ENCODE measurements at regions not wholly inside any gene's neighbourhood (a gene's known extent, or its start where the extent isn't known, plus 50 kb on each side); places are given as distances from the start of the nearest gene placed in this dataset.
A peak's percentile ranks its signal among the peaks of the same experiment; 100 is the strongest.

- H3K4me1 ChIP-seq (ENCODE audit: control insufficient read depth, insufficient read depth, low read depth, low read length), result no peaks in the 10 kb centered on the region
- no peak overlapping the region for H4K91ac ChIP-seq (ENCODE audit: low read length)
- H4K8ac ChIP-seq (ENCODE audit: low read length), result no peak overlapping the region
- H3K79me1 ChIP-seq (replicated peaks; ENCODE audit: low read length, poor library complexity, severe bottlenecking), result no peaks in the 10 kb centered on the region
- 92% methylated on average over 3 of the region's 3 CpGs for WGBS
- H3K27me3 ChIP-seq (ENCODE audit: control insufficient read depth in 1 of 2, insufficient read depth in 1 of 2, low read length in 2 of 2), result no peaks in the 10 kb centered on the region
- no peaks in the 10 kb centered on the region for H3K9me3 ChIP-seq (ENCODE audit: control insufficient read depth, low read length)
- H3K23ac ChIP-seq (ENCODE audit: low read length in 2 of 2), result no peak overlapping the region
- H3K9ac ChIP-seq (ENCODE audit: low read length), result no peak overlapping the region
- no peak overlapping the region for H3K27ac ChIP-seq (ENCODE audit: low read length, poor library complexity, severe bottlenecking)
- no peaks in the 10 kb centered on the region for H3K36me3 ChIP-seq (ENCODE audit: control insufficient read depth in 1 of 2, insufficient read depth in 2 of 2, low read depth in 1 of 2, low read length in 2 of 2)
- H3K4me2 ChIP-seq (ENCODE audit: low read length, poor library complexity, severe bottlenecking), result no peak overlapping the region
- H3K14ac ChIP-seq (ENCODE audit: low read length in 2 of 2), result no peak overlapping the region
- no peak overlapping the region for H2AK5ac ChIP-seq (ENCODE audit: low read length, severe bottlenecking)
- DNase-seq, result no peak
- H2BK12ac ChIP-seq (ENCODE audit: low read length in 2 of 2), result no peak overlapping the region
- H2AFZ ChIP-seq (ENCODE audit: low read depth, low read length), result no peak overlapping the region
- H2BK5ac ChIP-seq (ENCODE audit: low read depth, low read length, poor library complexity, severe bottlenecking), result peak overlapping the region; percentile 40
- H2BK120ac ChIP-seq (ENCODE audit: low read depth, low read length), result no peak overlapping the region
- no peak overlapping the region for H2BK15ac ChIP-seq (ENCODE audit: low read depth, poor library complexity, severe bottlenecking)
- no peak overlapping the region for H3K4ac ChIP-seq (ENCODE audit: low read depth in 1 of 2, low read length in 2 of 2)
- H3K4me3 ChIP-seq (ENCODE audit: insufficient read depth in 1 of 2, low read depth in 1 of 2, low read length in 2 of 2), result no peak overlapping the region
- no peak overlapping the region for H3K18ac ChIP-seq (ENCODE audit: low read depth in 1 of 2, low read length in 2 of 2)
Measured at GRCh38 chr5:157923765-157924164, 64.8 kb upstream of the CLINT1 start.

DNA sequence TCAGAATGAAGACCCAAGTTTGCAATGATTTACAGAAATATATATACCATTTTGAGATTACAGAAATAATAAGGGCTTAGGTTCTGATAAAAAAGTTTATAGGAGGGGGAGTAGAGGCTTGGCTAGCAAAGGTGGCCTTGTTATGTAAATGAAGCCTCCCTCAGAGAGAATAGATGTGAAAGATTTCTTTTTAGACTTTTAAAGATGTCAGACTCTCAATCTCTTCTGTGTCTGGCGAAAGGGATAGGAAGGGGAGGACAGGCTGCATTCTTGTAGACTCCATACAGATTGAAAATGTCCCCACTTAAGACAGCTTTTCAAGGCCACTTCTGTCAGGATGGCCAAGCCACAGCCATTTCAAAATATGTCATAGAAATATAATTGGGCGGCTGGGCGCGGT is 63.1 kb upstream of the CLINT1 start:
- Histone ChIP-seq H2BK120ac (ENCODE audit: low read depth, low read length) (no peak overlapping the region), H4K8ac (ENCODE audit: low read length) (no peak overlapping the region), H2BK12ac (ENCODE audit: low read length in 2 of 2) (no peak overlapping the region), H3K4ac (ENCODE audit: low read depth in 1 of 2, low read length in 2 of 2) (no peak overlapping the region), H3K27ac (ENCODE audit: low read length, poor library complexity, severe bottlenecking) (no peak overlapping the region), H3K4me3 (ENCODE audit: insufficient read depth in 1 of 2, low read depth in 1 of 2, low read length in 2 of 2) (no peak overlapping the region), H3K23ac (ENCODE audit: low read length in 2 of 2) (no peak overlapping the region), H2AK5ac (ENCODE audit: low read length, severe bottlenecking) (no peak overlapping the region), H3K27me3 (ENCODE audit: control insufficient read depth in 1 of 2, insufficient read depth in 1 of 2, low read length in 2 of 2) (no peaks in the 10 kb centered on the region), H3K4me2 (ENCODE audit: low read length, poor library complexity, severe bottlenecking) (no peak overlapping the region), H2AFZ (ENCODE audit: low read depth, low read length) (no peak overlapping the region), H2BK15ac (ENCODE audit: low read depth, poor library complexity, severe bottlenecking) (no peak overlapping the region), H3K36me3 (ENCODE audit: control insufficient read depth in 1 of 2, insufficient read depth in 2 of 2, low read depth in 1 of 2, low read length in 2 of 2) (no peaks in the 10 kb centered on the region), H4K91ac (ENCODE audit: low read length) (no peak overlapping the region), H3K14ac (ENCODE audit: low read length in 2 of 2) (no peak overlapping the region), H3K9me3 (ENCODE audit: control insufficient read depth, low read length) (no peaks in the 10 kb centered on the region), H3K79me1 (replicated peaks; ENCODE audit: low read length, poor library complexity, severe bottlenecking) (no peaks in the 10 kb centered on the region), H3K4me1 (ENCODE audit: control insufficient read depth, insufficient read depth, low read depth, low read length) (no peaks in the 10 kb centered on the region), H3K18ac (ENCODE audit: low read depth in 1 of 2, low read length in 2 of 2) (no peak overlapping the region), H2BK5ac (ENCODE audit: low read depth, low read length, poor library complexity, severe bottlenecking) (no peak overlapping the region), H3K9ac (ENCODE audit: low read length) (no peak overlapping the region)
- DNase-seq, result no peak
- 98% methylated on average over 4 of the region's 4 CpGs for WGBS

DNA sequence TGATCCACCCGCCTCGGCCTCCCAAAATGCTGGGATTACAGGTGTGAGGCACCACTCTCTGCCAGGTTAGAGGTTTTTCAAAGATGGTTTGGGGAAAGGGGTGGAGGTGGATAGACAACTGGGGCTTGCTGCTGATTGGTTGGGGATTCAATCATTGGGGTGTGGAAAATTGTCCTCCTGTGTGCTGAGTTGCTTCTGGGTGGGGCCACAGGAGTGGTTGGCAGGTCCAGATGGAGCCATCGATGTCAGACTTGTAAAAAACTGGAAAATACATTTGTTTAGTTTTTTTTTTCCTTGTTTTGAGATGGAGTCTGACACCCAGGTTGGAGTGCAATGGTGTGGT is 61.9 kb upstream of the CLINT1 start:
- no peak overlapping the region for H2AK5ac ChIP-seq (ENCODE audit: low read length, severe bottlenecking)
- 80% methylated on average over 3 of the region's 3 CpGs for WGBS
- H3K36me3 ChIP-seq (ENCODE audit: control insufficient read depth in 1 of 2, insufficient read depth in 2 of 2, low read depth in 1 of 2, low read length in 2 of 2), result no peaks in the 10 kb centered on the region
- H3K14ac ChIP-seq (ENCODE audit: low read length in 2 of 2), result no peak overlapping the region
- no peak overlapping the region for H2BK12ac ChIP-seq (ENCODE audit: low read length in 2 of 2)
- H3K18ac ChIP-seq (ENCODE audit: low read depth in 1 of 2, low read length in 2 of 2), result no peak overlapping the region
- no peak overlapping the region for H2AFZ ChIP-seq (ENCODE audit: low read depth, low read length)
- H4K8ac ChIP-seq (ENCODE audit: low read length), result no peak overlapping the region
- H3K79me1 ChIP-seq (replicated peaks; ENCODE audit: low read length, poor library complexity, severe bottlenecking), result no peaks in the 10 kb centered on the region
- H2BK120ac ChIP-seq (ENCODE audit: low read depth, low read length), result no peak overlapping the region
- no peaks in the 10 kb centered on the region for H3K9me3 ChIP-seq (ENCODE audit: control insufficient read depth, low read length)
- no peak overlapping the region for H3K27ac ChIP-seq (ENCODE audit: low read length, poor library complexity, severe bottlenecking)
- no peaks in the 10 kb centered on the region for H3K27me3 ChIP-seq (ENCODE audit: control insufficient read depth in 1 of 2, insufficient read depth in 1 of 2, low read length in 2 of 2)
- no peak overlapping the region for H3K4me3 ChIP-seq (ENCODE audit: insufficient read depth in 1 of 2, low read depth in 1 of 2, low read length in 2 of 2)
- no peak overlapping the region for H2BK5ac ChIP-seq (ENCODE audit: low read depth, low read length, poor library complexity, severe bottlenecking)
- no peaks in the 10 kb centered on the region for H3K4me1 ChIP-seq (ENCODE audit: control insufficient read depth, insufficient read depth, low read depth, low read length)
- no peak overlapping the region for H3K23ac ChIP-seq (ENCODE audit: low read length in 2 of 2)
- H3K9ac ChIP-seq (ENCODE audit: low read length), result no peak overlapping the region
- H4K91ac ChIP-seq (ENCODE audit: low read length), result no peak overlapping the region
- DNase-seq, result no peak
- H3K4me2 ChIP-seq (ENCODE audit: low read length, poor library complexity, severe bottlenecking), result no peak overlapping the region
- H3K4ac ChIP-seq (ENCODE audit: low read depth in 1 of 2, low read length in 2 of 2), result no peak overlapping the region
- H2BK15ac ChIP-seq (ENCODE audit: low read depth, poor library complexity, severe bottlenecking), result no peak overlapping the region

DNA sequence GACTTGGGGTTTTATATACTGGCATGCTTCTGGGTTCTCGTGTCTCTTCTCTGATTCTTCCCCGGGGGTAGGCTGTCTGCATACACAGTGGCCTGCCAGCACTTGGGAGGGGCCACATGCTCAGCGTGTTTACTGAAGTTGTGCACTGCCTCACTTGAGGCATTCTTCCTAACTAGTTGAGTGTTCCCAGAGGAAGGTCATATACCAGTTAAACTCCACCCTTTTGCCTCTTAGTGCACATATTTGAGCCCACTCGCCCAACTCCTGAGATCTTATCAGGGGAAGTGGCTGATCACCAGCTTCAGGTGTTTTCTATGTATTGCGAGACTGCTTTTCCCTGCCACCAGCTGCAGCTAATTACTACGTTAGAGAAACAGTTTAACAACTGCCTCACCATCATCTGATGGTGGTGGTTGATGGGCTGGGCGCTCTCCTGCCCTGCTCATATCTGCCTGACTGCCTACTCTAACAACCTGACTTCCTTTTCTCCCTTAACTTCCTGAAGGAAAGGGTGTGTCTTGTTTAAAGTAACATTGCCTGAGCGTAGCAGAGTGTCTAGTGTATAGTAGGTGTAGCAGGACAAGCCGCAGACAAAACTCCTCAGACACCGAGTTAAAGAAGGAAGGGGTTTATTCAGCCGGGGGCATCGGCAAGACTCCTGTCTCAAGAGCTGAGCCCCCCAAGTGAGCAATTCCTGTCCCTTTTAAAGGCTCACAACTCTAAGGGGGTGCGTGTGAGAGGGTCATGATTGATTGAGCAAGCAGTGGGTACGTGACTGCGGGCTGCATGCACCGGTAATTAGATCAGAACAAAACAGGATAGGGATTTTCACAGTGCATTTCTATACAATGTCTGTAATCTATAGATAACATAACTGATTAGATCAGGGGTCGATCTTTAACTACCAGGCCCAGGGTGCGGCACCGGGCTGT is 60.1 kb upstream of the CLINT1 start:
- Histone ChIP-seq H3K4me2 (ENCODE audit: low read length, poor library complexity, severe bottlenecking) (no peak overlapping the region), H3K27me3 (ENCODE audit: control insufficient read depth in 1 of 2, insufficient read depth in 1 of 2, low read length in 2 of 2) (no peaks in the 10 kb centered on the region), H3K9me3 (ENCODE audit: control insufficient read depth, low read length) (no peaks in the 10 kb centered on the region), H3K27ac (ENCODE audit: low read length, poor library complexity, severe bottlenecking) (no peak overlapping the region), H3K23ac (ENCODE audit: low read length in 2 of 2) (no peak overlapping the region), H4K8ac (ENCODE audit: low read length) (no peak overlapping the region), H3K4me3 (ENCODE audit: insufficient read depth in 1 of 2, low read depth in 1 of 2, low read length in 2 of 2) (no peak overlapping the region), H3K18ac (ENCODE audit: low read depth in 1 of 2, low read length in 2 of 2) (no peak overlapping the region), H3K36me3 (ENCODE audit: control insufficient read depth in 1 of 2, insufficient read depth in 2 of 2, low read depth in 1 of 2, low read length in 2 of 2) (no peaks in the 10 kb centered on the region), H3K4me1 (ENCODE audit: control insufficient read depth, insufficient read depth, low read depth, low read length) (no peaks in the 10 kb centered on the region), H2BK12ac (ENCODE audit: low read length in 2 of 2) (no peak overlapping the region), H3K9ac (ENCODE audit: low read length) (peak overlapping the region; percentile 46), H3K79me1 (replicated peaks; ENCODE audit: low read length, poor library complexity, severe bottlenecking) (no peaks in the 10 kb centered on the region), H2BK120ac (ENCODE audit: low read depth, low read length) (no peak overlapping the region), H4K91ac (ENCODE audit: low read length) (no peak overlapping the region), H2BK15ac (ENCODE audit: low read depth, poor library complexity, severe bottlenecking) (no peak overlapping the region), H2BK5ac (ENCODE audit: low read depth, low read length, poor library complexity, severe bottlenecking) (no peak overlapping the region), H2AFZ (ENCODE audit: low read depth, low read length) (no peak overlapping the region), H2AK5ac (ENCODE audit: low read length, severe bottlenecking) (no peak overlapping the region), H3K14ac (ENCODE audit: low read length in 2 of 2) (no peak overlapping the region), H3K4ac (ENCODE audit: low read depth in 1 of 2, low read length in 2 of 2) (no peak overlapping the region)
- 83% methylated on average over 14 of the region's 19 CpGs for WGBS
- no peak for DNase-seq

Measured in mesenchymal stem cell (in vitro differentiated cells and primary cell).